Ascending aorta (tissue), 2 donors: ENCODE measurements at regions not wholly inside any gene's neighbourhood (a gene's known extent, or its start where the extent isn't known, plus 50 kb on each side); places are given as distances from the start of the nearest gene placed in this dataset.

ENCODE experiments used
- DNase-seq, 2 donors: peaks; one replicate each; pipeline ENCODE4 v3.0.0-alpha.2; 2019; ENCODE audit warnings: low spot score in 2 of 2
- H3K27ac ChIP-seq, 2 donors: fragments of 200-600 bp; sonication (generic); one replicate each; pipeline ENCODE4 v1.5.1; 2016 to 2017; ENCODE audit warnings: mild to moderate bottlenecking in 1 of 2
- H3K27me3 ChIP-seq: fragments of 200-600 bp; sonication (generic); one replicate; pipeline ENCODE4 v1.5.1; 2017
- H3K36me3 ChIP-seq, 2 donors: fragments of 200-600 bp; sonication (generic); one replicate each; pipeline ENCODE4 v1.5.1; 2016
- H3K4me1 ChIP-seq, 2 donors: fragments of 200-600 bp; sonication (generic); one replicate each; pipeline ENCODE4 v1.5.1; 2016 to 2017; ENCODE audit warnings: mild to moderate bottlenecking in 1 of 2
- H3K4me3 ChIP-seq, 2 donors: fragments of 200-600 bp; sonication (generic); one replicate each; pipeline ENCODE4 v1.5.1; 2016 to 2017; ENCODE audit warnings: mild to moderate bottlenecking in 1 of 2
- H3K9me3 ChIP-seq, 2 donors: fragments of 200-600 bp; sonication (generic); one replicate each; pipeline ENCODE4 v1.5.1; 2016
- CTCF ChIP-seq, 3 experiments: fragments of 200-600 bp in 2 of 3; fragments of 450-650 bp in 1 of 3; sonication (generic) in 2 of 3; IDR thresholded peaks; one replicate each; pipeline ENCODE4 v1.5.1; 2016 to 2019; ENCODE audit warnings: antibody characterized with exemption in 3 of 3, mild to moderate bottlenecking in 1 of 3, moderate library complexity in 1 of 3
- intact Hi-C: fragments of 100-400 bp; cut with DNase I; formaldehyde crosslinking; loops from one replicate; pipeline ENCODE4 v1.15.1; 2023

GRCh38 chr12:23204933-23205778, 580.2 kb downstream of the ETNK1 start:
- no peak overlapping the region for H3K27ac ChIP-seq
- peaks cover 0 to 6% of the 10 kb centered on the region in 2 donors for H3K9me3 ChIP-seq
- intact Hi-C loops: loop anchor here (5.0 to 10.0 kb wide), 3 partner anchors 348 to 1522 kb away; no protein-coding TSS in a partner anchor
- DNase-seq: peak in 1 of 2 donors; percentile 62
- H3K4me1 ChIP-seq: no peaks in the 10 kb centered on the region
- no peaks in the 10 kb centered on the region for H3K36me3 ChIP-seq
- no peaks in the 10 kb centered on the region for H3K27me3 ChIP-seq
- TF ChIP-seq CTCF (IDR thresholded peaks at IDR 0.05): peak; percentile 66 to 93 (median 87)
- H3K4me3 ChIP-seq: no peak overlapping the region

GRCh38 chr12:23209793-23210192, 584.8 kb downstream of the ETNK1 start:
- no peak for DNase-seq
- Histone ChIP-seq H3K36me3 (no peaks in the 10 kb centered on the region), H3K4me1 (peaks cover 0 to 4% of the 10 kb centered on the region in 2 donors), H3K27me3 (no peaks in the 10 kb centered on the region), H3K9me3 (peaks cover 2 to 19% of the 10 kb centered on the region in 2 donors), H3K4me3 (no peak overlapping the region), H3K27ac (no peak overlapping the region)
- intact Hi-C loops: loop anchor here (5.0 to 10.0 kb wide), 3 partner anchors 735 to 1518 kb away; partner anchors contain the start of gene SOX5
- TF ChIP-seq CTCF (IDR thresholded peaks at IDR 0.05): no peak

- Histone ChIP-seq H3K4me1 (peaks cover 0 to 4% of the 10 kb centered on the region in 2 donors), H3K27me3 (no peaks in the 10 kb centered on the region), H3K27ac (no peak overlapping the region), H3K9me3 (peaks cover 8 to 26% of the 10 kb centered on the region in 2 donors), H3K36me3 (no peaks in the 10 kb centered on the region), H3K4me3 (no peak overlapping the region)
- intact Hi-C loops: loop anchor here (10.0 kb wide), 1 partner anchor 734 kb away; the partner anchor contains the start of gene SOX5
- no peak for TF ChIP-seq CTCF (IDR thresholded peaks at IDR 0.05)
- DNase-seq: no peak
Observed at GRCh38 chr12:23210573-23210972, 585.6 kb downstream of the ETNK1 start.

- Histone ChIP-seq H3K4me1 (peaks cover 0 to 4% of the 10 kb centered on the region in 2 donors), H3K36me3 (no peaks in the 10 kb centered on the region), H3K4me3 (peak overlapping the region in 1 of 2 donors; percentile 20), H3K27ac (peak overlapping the region; percentile 51 to 69), H3K27me3 (no peaks in the 10 kb centered on the region), H3K9me3 (peaks cover 13 to 35% of the 10 kb centered on the region in 2 donors)
- intact Hi-C loops: loop anchor here (10.0 kb wide), 1 partner anchor 733 kb away; the partner anchor contains the start of gene SOX5
- no peak for TF ChIP-seq CTCF (IDR thresholded peaks at IDR 0.05)
- DNase-seq: no peak
Observed at GRCh38 chr12:23211384-23212320, 586.7 kb downstream of the ETNK1 start.

- no peak for TF ChIP-seq CTCF (IDR thresholded peaks at IDR 0.05)
- Histone ChIP-seq H3K36me3 (no peaks in the 10 kb centered on the region), H3K9me3 (peaks cover 13 to 25% of the 10 kb centered on the region in 2 donors), H3K4me3 (no peak overlapping the region), H3K4me1 (no peaks in the 10 kb centered on the region), H3K27ac (no peak overlapping the region), H3K27me3 (no peaks in the 10 kb centered on the region)
- no peak for DNase-seq
- intact Hi-C loops: loop anchor here (10.0 kb wide), 1 partner anchor 728 kb away; the partner anchor contains the start of gene SOX5
Observed at GRCh38 chr12:23217158-23217557, 592.2 kb downstream of the ETNK1 start.
